Suprapubic skin (tissue), 4 donors: ENCODE measurements at regions not wholly inside any gene's neighbourhood (a gene's known extent, or its start where the extent isn't known, plus 50 kb on each side); places are given as distances from the start of the nearest gene placed in this dataset.

Experiments
- DNase-seq, 2 donors: peaks; one replicate each; pipeline ENCODE4 v3.0.0-alpha.2; 2019; ENCODE audit warnings: low spot score in 2 of 2
- H3K27ac ChIP-seq: fragments of 200-600 bp; sonication (generic); one replicate; pipeline ENCODE4 v1.5.1; 2019
- H3K27me3 ChIP-seq: fragments of 200-600 bp; sonication (generic); one replicate; pipeline ENCODE4 v1.5.1; 2019
- H3K36me3 ChIP-seq: fragments of 200-600 bp; sonication (generic); one replicate; pipeline ENCODE4 v1.5.1; 2019
- H3K4me1 ChIP-seq: fragments of 200-600 bp; sonication (generic); one replicate; pipeline ENCODE4 v1.5.1; 2019
- H3K4me3 ChIP-seq: fragments of 200-600 bp; sonication (generic); one replicate; pipeline ENCODE4 v1.5.1; 2019; ENCODE audit warnings: mild to moderate bottlenecking
- H3K9me3 ChIP-seq: fragments of 200-600 bp; sonication (generic); one replicate; pipeline ENCODE4 v1.5.1; 2019
- EP300 ChIP-seq: sonication (generic); formaldehyde crosslinking; IDR thresholded peaks from one replicate; pipeline ENCODE4 v1.6.1; 2017; ENCODE audit warnings: antibody characterized with exemption
- POLR2A ChIP-seq, 2 donors: fragments of 450-650 bp; IDR thresholded peaks; one replicate each; pipeline ENCODE4 v1.6.1; 2017; ENCODE audit warnings: antibody characterized with exemption in 2 of 2, mild to moderate bottlenecking in 2 of 2, moderate library complexity in 2 of 2
- POLR2AphosphoS5 ChIP-seq, 3 donors: sonication (generic); formaldehyde crosslinking; IDR thresholded peaks; one replicate each; pipeline ENCODE4 v1.6.1; 2017; ENCODE audit warnings: antibody characterized with exemption in 3 of 3
- WGBS: methylation state at CpG from one replicate; pipeline ENCODE4 v1.1.5; 2018; 5-methylcytosine and 5-hydroxymethylcytosine counted together
- TF ChIP-seq, protein P1 (sequence below), 2 donors: fragments of 200-600 bp in 1 of 2; fragments of 450-650 bp in 1 of 2; sonication (generic) in 1 of 2; IDR thresholded peaks; one replicate each; pipeline ENCODE4 v1.5.1; 2016 to 2019; ENCODE audit warnings: antibody characterized with exemption in 2 of 2, mild to moderate bottlenecking in 1 of 2, moderate library complexity in 1 of 2

DNA sequence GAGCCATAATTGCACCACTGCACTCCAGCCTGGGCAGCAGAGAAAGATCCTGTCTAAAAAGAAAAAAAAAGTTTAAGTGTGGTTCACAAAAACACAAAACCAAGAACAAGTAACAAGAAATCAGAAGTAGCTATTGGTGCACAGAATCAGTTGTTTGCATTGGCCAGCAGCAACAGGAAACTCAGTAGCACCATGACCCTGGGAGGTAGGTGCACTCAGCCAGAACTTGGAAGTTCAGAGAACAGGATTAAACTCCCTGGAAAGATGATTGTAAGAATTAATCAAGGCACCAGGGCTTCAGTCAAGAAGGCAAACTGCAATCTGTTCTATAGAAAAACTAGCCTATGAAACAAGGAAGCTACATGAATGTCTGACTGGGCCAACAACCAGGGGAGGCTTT, 267.9 kb downstream of the COL12A1 start:
- Histone ChIP-seq H3K9me3 (no peaks in the 10 kb centered on the region), H3K27me3 (no peaks in the 10 kb centered on the region), H3K4me1 (no peaks in the 10 kb centered on the region), H3K36me3 (no peaks in the 10 kb centered on the region), H3K27ac (no peak overlapping the region), H3K4me3 (no peak overlapping the region)
- DNase-seq = no peak
- TF ChIP-seq POLR2A (IDR thresholded peaks at IDR 0.05) (no peak), EP300 (no peak), POLR2AphosphoS5 (IDR thresholded peaks at IDR 0.05) (no peak)
- TF ChIP-seq, protein P1, sequence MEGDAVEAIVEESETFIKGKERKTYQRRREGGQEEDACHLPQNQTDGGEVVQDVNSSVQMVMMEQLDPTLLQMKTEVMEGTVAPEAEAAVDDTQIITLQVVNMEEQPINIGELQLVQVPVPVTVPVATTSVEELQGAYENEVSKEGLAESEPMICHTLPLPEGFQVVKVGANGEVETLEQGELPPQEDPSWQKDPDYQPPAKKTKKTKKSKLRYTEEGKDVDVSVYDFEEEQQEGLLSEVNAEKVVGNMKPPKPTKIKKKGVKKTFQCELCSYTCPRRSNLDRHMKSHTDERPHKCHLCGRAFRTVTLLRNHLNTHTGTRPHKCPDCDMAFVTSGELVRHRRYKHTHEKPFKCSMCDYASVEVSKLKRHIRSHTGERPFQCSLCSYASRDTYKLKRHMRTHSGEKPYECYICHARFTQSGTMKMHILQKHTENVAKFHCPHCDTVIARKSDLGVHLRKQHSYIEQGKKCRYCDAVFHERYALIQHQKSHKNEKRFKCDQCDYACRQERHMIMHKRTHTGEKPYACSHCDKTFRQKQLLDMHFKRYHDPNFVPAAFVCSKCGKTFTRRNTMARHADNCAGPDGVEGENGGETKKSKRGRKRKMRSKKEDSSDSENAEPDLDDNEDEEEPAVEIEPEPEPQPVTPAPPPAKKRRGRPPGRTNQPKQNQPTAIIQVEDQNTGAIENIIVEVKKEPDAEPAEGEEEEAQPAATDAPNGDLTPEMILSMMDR (IDR thresholded peaks at IDR 0.05) = no peak

DNA sequence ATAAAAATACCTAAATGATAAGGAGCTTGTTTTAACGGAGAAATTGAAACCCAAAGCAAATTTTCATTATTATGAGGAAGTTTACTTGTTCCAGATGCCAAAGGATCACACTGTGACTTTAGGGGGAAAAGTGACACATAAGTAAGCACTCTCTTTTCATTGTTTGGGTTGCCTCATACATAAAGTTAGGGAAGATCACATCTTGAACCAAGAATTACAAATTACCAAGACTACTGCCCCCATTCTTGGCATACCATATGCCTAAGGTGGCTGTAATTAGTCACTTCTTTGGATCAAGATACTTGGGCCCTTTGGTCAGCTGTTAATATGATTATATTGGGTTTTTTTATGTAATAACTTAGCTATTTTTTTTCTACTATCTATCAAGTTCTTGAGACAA, 269.0 kb downstream of the COL12A1 start:
- no peak overlapping the region for H3K27ac ChIP-seq
- DNase-seq = no peak
- no peaks in the 10 kb centered on the region for H3K36me3 ChIP-seq
- TF ChIP-seq POLR2A (IDR thresholded peaks at IDR 0.05) (no peak), POLR2AphosphoS5 (IDR thresholded peaks at IDR 0.05) (no peak), EP300 (no peak)
- TF ChIP-seq, protein P1 (IDR thresholded peaks at IDR 0.05) = no peak
- H3K9me3 ChIP-seq = no peaks in the 10 kb centered on the region
- WGBS = 55% methylated on average over 1 of the region's 1 CpG
- no peak overlapping the region for H3K4me3 ChIP-seq
- H3K27me3 ChIP-seq = no peaks in the 10 kb centered on the region
- H3K4me1 ChIP-seq = peaks cover 7% of the 10 kb centered on the region

DNA sequence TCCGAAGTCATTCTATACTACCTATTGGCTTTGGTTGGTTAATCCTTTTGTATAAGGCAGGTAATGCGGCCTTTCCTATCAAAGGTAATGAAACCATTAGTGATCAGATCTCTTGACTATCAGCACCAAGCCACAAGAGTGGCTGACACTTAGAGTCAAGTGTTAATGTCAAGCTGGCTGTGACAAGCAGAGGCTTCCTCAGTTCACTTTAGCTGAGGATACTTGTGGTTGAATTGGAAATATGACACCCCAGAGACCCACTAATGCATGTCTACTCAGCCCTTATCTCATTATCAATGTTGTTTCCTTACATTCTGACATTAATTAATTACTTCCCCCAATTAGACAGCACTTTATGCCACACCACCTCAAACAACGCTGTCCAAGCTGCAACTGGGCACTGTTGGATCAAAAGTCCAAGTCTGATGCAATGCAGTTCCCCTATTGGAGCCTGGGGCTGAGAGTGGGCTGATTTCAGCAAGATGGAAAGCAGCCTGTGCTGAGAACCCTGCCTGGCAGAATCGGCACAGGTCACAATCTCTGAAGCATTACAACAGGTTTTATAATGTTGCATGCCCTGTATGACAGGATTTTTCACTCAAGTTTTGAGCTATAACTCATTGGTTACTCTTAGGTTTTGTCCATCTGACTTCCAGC, 273.5 kb downstream of the COL12A1 start:
- WGBS = 68% methylated on average over 4 of the region's 4 CpGs
- no peak for DNase-seq
- Histone ChIP-seq H3K4me1 (peaks cover 10% of the 10 kb centered on the region), H3K36me3 (no peaks in the 10 kb centered on the region), H3K4me3 (no peak overlapping the region), H3K27ac (no peak overlapping the region), H3K27me3 (no peaks in the 10 kb centered on the region), H3K9me3 (no peaks in the 10 kb centered on the region)
- TF ChIP-seq POLR2AphosphoS5 (IDR thresholded peaks at IDR 0.05) (no peak), EP300 (no peak), POLR2A (IDR thresholded peaks at IDR 0.05) (no peak)
- TF ChIP-seq, protein P1 (IDR thresholded peaks at IDR 0.05) = no peak

DNA sequence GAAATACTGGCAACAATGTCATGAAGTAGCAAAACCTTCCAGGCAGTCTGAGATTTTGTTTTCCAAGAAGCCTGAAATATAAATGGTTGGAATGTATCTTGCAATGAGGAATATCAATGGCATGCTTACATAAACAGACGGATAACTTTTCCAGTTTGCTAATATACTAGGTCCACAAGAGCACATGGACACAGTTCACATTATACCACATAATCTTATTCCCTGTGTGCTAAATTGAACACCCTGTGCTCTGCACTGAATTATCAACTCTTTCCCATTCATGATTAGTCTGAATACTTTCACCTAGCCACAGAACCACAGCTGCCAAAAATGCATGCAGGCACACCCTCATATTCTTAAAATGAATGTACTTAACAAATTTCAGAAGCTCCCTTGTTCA, 274.3 kb downstream of the COL12A1 start:
- H3K27me3 ChIP-seq = no peaks in the 10 kb centered on the region
- no peaks in the 10 kb centered on the region for H3K36me3 ChIP-seq
- H3K4me3 ChIP-seq = no peak overlapping the region
- H3K27ac ChIP-seq = no peak overlapping the region
- WGBS = 16% methylated on average over 1 of the region's 1 CpG
- H3K9me3 ChIP-seq = no peaks in the 10 kb centered on the region
- H3K4me1 ChIP-seq = peaks cover 10% of the 10 kb centered on the region
- no peak for DNase-seq
- TF ChIP-seq POLR2A (IDR thresholded peaks at IDR 0.05) = no peak
- TF ChIP-seq, protein P1 (IDR thresholded peaks at IDR 0.05) = no peak
- no peak for TF ChIP-seq EP300
- no peak for TF ChIP-seq POLR2AphosphoS5 (IDR thresholded peaks at IDR 0.05)

DNA sequence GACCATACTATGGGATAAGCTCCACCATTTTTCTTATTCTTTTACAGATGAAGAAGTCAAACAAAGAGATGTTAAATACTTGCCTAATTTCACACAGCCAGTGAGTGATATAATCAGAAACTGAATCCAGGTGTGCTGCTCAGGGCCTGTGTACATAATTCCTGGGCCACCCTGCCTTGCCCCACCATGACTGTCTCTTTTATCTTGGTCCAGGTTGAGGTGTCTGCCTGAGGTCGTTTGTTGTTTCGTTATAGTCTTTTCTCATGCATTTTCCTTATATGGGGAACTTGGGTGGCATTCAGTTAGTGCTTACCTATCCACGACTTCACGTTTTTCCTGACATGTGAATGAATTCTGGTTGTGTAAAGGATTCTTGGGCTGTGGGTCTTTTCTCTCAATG, 277.6 kb downstream of the COL12A1 start:
- no peak overlapping the region for H3K27ac ChIP-seq
- H3K9me3 ChIP-seq = no peaks in the 10 kb centered on the region
- DNase-seq = no peak
- H3K4me1 ChIP-seq = peaks cover 10% of the 10 kb centered on the region
- WGBS = 74% methylated on average over 4 of the region's 4 CpGs
- H3K27me3 ChIP-seq = no peaks in the 10 kb centered on the region
- no peaks in the 10 kb centered on the region for H3K36me3 ChIP-seq
- no peak overlapping the region for H3K4me3 ChIP-seq
- TF ChIP-seq, protein P1 (IDR thresholded peaks at IDR 0.05) = no peak
- TF ChIP-seq EP300 (no peak), POLR2AphosphoS5 (IDR thresholded peaks at IDR 0.05) (no peak), POLR2A (IDR thresholded peaks at IDR 0.05) (no peak)
